ENCODE measurements at regions not wholly inside any gene's neighbourhood (a gene's known extent, or its start where the extent isn't known, plus 50 kb on each side); places are given as distances from the start of the nearest gene placed in this dataset.

- H3K4me1 ChIP-seq: no peaks in the 10 kb centered on the region
- no peak overlapping the region for H3K4me3 ChIP-seq
- H3K27ac ChIP-seq: no peak overlapping the region
- peaks cover 0 to 5% (median 0%) of the 10 kb centered on the region in 4 donors for H3K9me3 ChIP-seq
- TF ChIP-seq CTCF (IDR thresholded peaks at IDR 0.05) (no peak), POLR2A (IDR thresholded peaks at IDR 0.05) (no peak), POLR2AphosphoS5 (IDR thresholded peaks at IDR 0.05) (no peak), EP300 (IDR thresholded peaks at IDR 0.05) (no peak)
- DNase-seq: no peak
- whole genome bisulfite sequencing, 2 donors: 17 to 58% methylated on average over 9 of the region's 9 CpGs
- intact Hi-C loops (cut with DNase I): no loop called here
- no peaks in the 10 kb centered on the region for H3K27me3 ChIP-seq
- H3K36me3 ChIP-seq: no peaks in the 10 kb centered on the region
These were observed 566.2 kb upstream of the NRSN1 start for GRCh38 chr6:23559587-23560343.

- intact Hi-C loops (cut with DNase I): no loop called here
- Histone ChIP-seq H3K36me3 (no peaks in the 10 kb centered on the region), H3K4me3 (no peak overlapping the region), H3K4me1 (no peaks in the 10 kb centered on the region), H3K27me3 (no peaks in the 10 kb centered on the region), H3K9me3 (peaks cover 0 to 5% (median 0%) of the 10 kb centered on the region in 4 donors), H3K27ac (no peak overlapping the region)
- 97 to 99% methylated on average over 1 of the region's 1 CpG for WGBS, 2 donors
- no peak for DNase-seq
- no peak for TF ChIP-seq CTCF (IDR thresholded peaks at IDR 0.05)
- no peak for TF ChIP-seq POLR2AphosphoS5 (IDR thresholded peaks at IDR 0.05)
These were observed 564.3 kb upstream of the NRSN1 start for GRCh38 chr6:23561732-23562131.

DNA sequence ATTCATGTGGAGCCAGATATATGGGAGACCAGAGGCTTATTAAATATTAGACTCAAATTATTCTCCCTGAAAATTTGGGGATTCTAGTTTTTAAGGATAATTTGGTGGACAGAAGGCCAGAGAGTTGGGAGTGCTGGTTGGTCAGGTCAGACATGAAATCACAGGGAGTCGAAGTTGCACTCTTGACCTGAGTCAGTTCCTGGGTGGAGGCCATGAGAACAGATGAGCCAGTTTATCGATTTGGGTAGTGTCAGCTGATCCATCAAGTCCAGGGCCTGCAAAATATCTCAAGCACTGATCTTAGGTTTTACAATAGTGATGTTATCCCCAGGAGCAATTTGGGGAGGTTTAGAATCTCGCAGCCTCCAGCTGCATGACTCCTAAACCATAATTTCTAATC, 563.5 kb upstream of the NRSN1 start:
- intact Hi-C loops (cut with DNase I): no loop called here
- no peaks in the 10 kb centered on the region for H3K4me1 ChIP-seq
- H3K36me3 ChIP-seq: no peaks in the 10 kb centered on the region
- H3K27me3 ChIP-seq: no peaks in the 10 kb centered on the region
- DNase-seq: no peak
- WGBS, 2 donors: 54 to 86% methylated on average over 3 of the region's 3 CpGs
- H3K27ac ChIP-seq: no peak overlapping the region
- H3K4me3 ChIP-seq: no peak overlapping the region
- H3K9me3 ChIP-seq: peaks cover 0 to 5% (median 0%) of the 10 kb centered on the region in 4 donors
- TF ChIP-seq CTCF (IDR thresholded peaks at IDR 0.05) (no peak), EP300 (IDR thresholded peaks at IDR 0.05) (no peak), POLR2A (IDR thresholded peaks at IDR 0.05) (no peak), POLR2AphosphoS5 (IDR thresholded peaks at IDR 0.05) (no peak)

GRCh38 chr6:23563323-23563722, 562.7 kb upstream of the NRSN1 start:
- TF ChIP-seq POLR2AphosphoS5 (IDR thresholded peaks at IDR 0.05): no peak
- no peak for TF ChIP-seq EP300 (IDR thresholded peaks at IDR 0.05)
- TF ChIP-seq CTCF (IDR thresholded peaks at IDR 0.05): no peak
- TF ChIP-seq POLR2A (IDR thresholded peaks at IDR 0.05): no peak
- 56 to 86% methylated on average over 3 of the region's 3 CpGs for WGBS, 2 donors
- Histone ChIP-seq H3K4me3 (no peak overlapping the region), H3K27ac (no peak overlapping the region), H3K36me3 (no peaks in the 10 kb centered on the region), H3K4me1 (no peaks in the 10 kb centered on the region), H3K27me3 (no peaks in the 10 kb centered on the region), H3K9me3 (peaks cover 0 to 5% (median 0%) of the 10 kb centered on the region in 4 donors)
- intact Hi-C loops (cut with DNase I): no loop called here
- no peak for DNase-seq

DNA sequence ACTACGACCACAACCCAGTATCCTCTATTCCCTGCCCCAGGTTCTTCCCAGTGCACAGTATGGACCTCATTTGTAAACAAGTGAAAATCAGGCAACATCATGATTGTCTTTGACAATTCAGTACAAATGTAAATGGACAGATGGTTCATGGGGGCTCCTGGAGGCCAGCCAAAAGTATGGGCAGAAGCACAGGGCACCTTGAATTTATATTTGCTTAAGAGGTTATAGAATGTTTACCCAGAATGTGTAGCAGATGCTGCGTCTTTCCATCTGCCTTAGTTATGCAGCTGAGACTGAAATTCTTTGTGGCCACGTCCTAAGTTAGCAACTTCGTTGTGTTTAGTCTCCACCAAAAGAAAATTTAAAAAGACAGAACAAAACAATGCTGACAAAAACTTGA, 559.6 kb upstream of the NRSN1 start:
- 37 to 75% methylated on average over 4 of the region's 4 CpGs for WGBS, 2 donors
- H3K9me3 ChIP-seq: peaks cover 0 to 5% (median 0%) of the 10 kb centered on the region in 4 donors
- no peak for DNase-seq
- H3K4me1 ChIP-seq: no peaks in the 10 kb centered on the region
- no peak for TF ChIP-seq CTCF (IDR thresholded peaks at IDR 0.05)
- intact Hi-C loops (cut with DNase I): no loop called here
- no peak overlapping the region for H3K4me3 ChIP-seq
- no peaks in the 10 kb centered on the region for H3K27me3 ChIP-seq
- H3K36me3 ChIP-seq: no peaks in the 10 kb centered on the region
- H3K27ac ChIP-seq: no peak overlapping the region

Data from sigmoid colon (tissue), 6 donors.